ENCODE measurements at regions not wholly inside any gene's neighbourhood (a gene's known extent, or its start where the extent isn't known, plus 50 kb on each side); places are given as distances from the start of the nearest gene placed in this dataset.
"Not testable (repeated sequence)": the region's sequence is repeated elsewhere in the genome, so short reads cannot be mapped to it uniquely, and the experiment has no call there.

DNA sequence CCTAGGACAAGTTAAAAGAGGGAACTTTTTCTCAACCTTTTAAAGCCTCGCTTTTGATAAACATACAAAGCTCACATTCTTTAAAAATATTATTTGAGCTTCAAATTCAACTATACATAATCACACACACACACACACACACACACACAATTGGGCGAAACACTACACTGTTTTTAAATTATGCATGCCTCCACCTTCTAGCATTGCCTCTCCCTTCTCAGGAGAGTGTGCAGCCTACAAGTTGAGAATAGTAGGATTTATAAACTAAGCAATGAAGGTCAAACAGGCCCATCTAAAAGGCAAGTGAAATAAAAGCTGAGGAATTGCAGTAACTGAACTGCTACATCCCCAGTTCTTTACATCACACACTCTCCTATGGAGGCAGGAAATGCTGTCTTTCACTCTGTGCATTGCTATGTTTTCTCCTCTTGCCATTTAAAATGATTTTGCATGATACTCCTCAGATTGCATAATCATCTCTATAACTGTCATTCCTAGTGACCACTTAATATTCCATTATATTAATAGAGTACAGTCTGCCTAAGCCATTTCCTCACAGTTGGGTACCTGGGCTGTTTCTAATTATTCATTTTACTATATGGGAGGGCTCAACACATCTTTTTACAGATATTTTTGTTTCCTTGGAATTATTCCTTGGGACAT, 92.5 kb upstream of the KCNE2 start:
- Histone ChIP-seq H3K9me3 (no peaks in the 10 kb centered on the region), H3K4me1 (peaks cover 28% of the 10 kb centered on the region), H3K4me3 (no peak overlapping the region), H3K27me3 (ENCODE audit: low read depth) (no peaks in the 10 kb centered on the region), H3K36me3 (replicated peaks) (no peaks in the 10 kb centered on the region)
- in situ Hi-C loops (cut with MboI; ENCODE audit: low sequenced_read_pairs), result no loop called here
- DNase-seq (ENCODE audit: low spot score in 2 of 2), result peak in 1 of 2 experiments; percentile 17

DNA sequence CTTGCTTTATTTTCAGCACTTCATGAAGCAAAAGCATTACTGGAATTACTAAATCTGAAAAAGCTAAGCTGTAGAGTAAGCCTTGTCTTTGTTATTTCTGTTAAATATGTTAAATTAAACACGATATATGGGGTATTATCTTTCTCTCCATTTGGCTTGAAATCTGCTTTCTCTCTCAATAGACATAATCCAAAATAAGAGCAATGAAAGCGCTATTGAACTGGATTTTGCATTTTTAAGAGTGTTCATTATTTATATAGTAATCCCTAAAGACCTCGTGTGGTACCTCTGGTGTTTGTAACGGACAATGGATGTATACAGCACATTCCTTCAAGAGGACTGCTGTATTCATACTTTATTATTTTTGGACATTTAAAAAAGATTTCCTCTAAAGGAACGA, 91.5 kb upstream of the KCNE2 start:
- Histone ChIP-seq H3K4me3 (no peak overlapping the region), H3K4me1 (peaks cover 28% of the 10 kb centered on the region), H3K27me3 (ENCODE audit: low read depth) (no peaks in the 10 kb centered on the region), H3K36me3 (replicated peaks) (no peaks in the 10 kb centered on the region), H3K9me3 (no peaks in the 10 kb centered on the region)
- in situ Hi-C loops (cut with MboI; ENCODE audit: low sequenced_read_pairs), result no loop called here
- DNase-seq (ENCODE audit: low spot score in 2 of 2), result peak in 1 of 2 experiments; percentile 100

DNA sequence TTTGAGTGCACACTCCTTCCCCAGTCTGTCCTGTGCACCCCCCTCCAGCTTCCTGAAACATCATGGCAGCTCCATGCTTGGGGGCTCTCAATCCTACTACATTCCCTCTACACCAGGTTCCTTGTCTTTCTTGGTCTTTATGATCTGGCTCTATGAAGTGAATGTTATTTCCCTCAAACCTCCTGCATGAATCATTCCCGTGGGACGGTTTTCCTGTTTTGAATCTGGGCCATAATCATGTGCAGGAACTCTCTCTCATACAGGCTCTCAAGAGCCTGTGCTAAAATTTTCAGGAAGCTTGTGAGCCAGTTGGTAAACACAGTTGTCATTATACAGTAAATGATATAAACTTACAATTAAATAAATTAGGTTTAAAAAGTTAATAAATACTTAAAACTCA, 89.8 kb upstream of the KCNE2 start:
- in situ Hi-C loops (cut with MboI; ENCODE audit: low sequenced_read_pairs), result no loop called here
- Histone ChIP-seq H3K4me1 (peaks cover 28% of the 10 kb centered on the region), H3K4me3 (no peak overlapping the region), H3K27me3 (ENCODE audit: low read depth) (no peaks in the 10 kb centered on the region), H3K36me3 (replicated peaks) (no peaks in the 10 kb centered on the region), H3K9me3 (no peaks in the 10 kb centered on the region)
- DNase-seq (ENCODE audit: low spot score in 2 of 2), result no peak

DNA sequence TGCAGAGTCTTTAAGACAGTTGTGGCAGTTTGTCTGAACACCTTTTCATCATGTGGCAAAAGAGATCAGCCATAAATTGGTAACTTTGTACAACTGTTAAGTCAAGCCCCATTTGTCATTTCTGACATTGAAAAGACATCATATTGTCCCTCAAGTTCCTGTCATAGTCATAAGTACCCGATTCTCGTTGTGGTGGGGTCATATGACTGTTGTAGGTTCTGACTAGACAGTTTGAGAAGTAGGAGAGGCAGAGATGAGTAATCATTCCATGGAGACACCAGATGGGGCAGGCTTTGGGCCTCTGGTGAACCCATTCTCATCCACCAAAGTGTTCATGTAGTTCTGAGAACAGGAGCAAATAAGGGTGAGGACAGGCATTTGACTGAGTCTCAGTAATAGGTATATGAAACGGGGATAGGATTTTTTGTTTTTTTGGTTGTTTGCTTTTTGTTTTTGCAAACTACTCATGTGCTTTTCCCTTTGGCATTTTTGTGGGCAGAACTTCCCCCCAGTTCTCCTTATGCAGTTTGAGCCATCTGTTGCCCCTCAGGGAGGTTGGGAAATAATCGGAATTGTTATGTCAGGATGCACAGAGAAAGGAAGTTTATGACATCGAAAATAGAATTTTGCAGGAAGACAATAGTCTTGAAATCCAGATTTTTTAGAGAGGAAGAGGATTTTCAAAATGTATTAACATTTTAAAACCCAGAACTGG, 86.9 kb upstream of the KCNE2 start:
- H3K27me3 ChIP-seq (ENCODE audit: low read depth), result no peaks in the 10 kb centered on the region
- in situ Hi-C loops (cut with MboI; ENCODE audit: low sequenced_read_pairs), result no loop called here
- no peaks in the 10 kb centered on the region; the same call in 1 of the 2 replicates for H3K9me3 ChIP-seq
- peaks cover 12% of the 10 kb centered on the region for H3K4me1 ChIP-seq
- H3K36me3 ChIP-seq (replicated peaks), result no peaks in the 10 kb centered on the region
- DNase-seq (ENCODE audit: low spot score in 2 of 2), result no peak
- H3K4me3 ChIP-seq, result no peak overlapping the region

DNA sequence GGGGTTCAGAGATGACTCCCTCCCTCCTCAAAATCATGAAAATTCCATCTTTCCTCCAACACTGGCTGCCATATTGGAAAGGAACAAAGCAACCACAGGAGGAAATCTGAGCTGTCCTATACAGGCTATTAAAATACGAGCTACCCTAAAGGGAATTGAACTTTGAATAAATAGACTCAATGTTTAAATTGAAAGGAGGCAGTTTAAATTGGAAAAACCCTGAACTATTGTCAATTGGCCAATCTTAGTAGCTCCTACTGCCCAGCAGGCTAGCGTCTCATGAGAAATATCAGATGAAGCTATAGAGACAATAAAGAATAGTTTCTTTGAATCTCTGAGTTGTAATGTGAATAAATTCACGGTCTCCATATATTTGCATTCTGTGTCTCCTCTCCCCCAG, 85.4 kb upstream of the KCNE2 start:
- Histone ChIP-seq H3K36me3 (replicated peaks) (no peaks in the 10 kb centered on the region), H3K4me1 (no peaks in the 10 kb centered on the region; the same call in 1 of the 2 replicates), H3K9me3 (no peaks in the 10 kb centered on the region; the same call in 1 of the 2 replicates), H3K4me3 (no peak overlapping the region), H3K27me3 (ENCODE audit: low read depth) (no peaks in the 10 kb centered on the region)
- no peak for DNase-seq (ENCODE audit: low spot score in 2 of 2)
- in situ Hi-C loops (cut with MboI; ENCODE audit: low sequenced_read_pairs), result no loop called here

DNA sequence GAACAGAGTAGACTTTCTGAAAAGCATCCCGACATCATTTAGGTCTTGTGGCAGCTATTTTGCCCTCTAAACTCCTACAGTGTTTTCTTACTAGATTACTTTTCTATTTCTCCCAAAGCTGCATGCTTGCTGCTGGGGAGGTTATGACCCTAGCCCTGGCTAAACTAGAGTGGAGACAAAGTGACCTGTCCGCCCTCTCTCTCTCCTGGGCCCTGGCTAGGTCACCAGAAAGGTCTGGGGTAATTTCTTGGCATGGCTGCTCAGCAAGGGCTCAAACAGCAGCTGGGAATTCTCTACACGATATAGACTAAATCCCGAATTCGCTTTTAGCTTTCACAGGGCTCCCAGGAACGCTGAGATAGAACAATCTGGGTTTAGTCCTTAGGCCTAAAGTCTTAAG, 84.5 kb upstream of the KCNE2 start:
- in situ Hi-C loops (cut with MboI; ENCODE audit: low sequenced_read_pairs), result no loop called here
- H3K4me3 ChIP-seq, result no peak overlapping the region
- H3K36me3 ChIP-seq (replicated peaks), result no peaks in the 10 kb centered on the region
- H3K9me3 ChIP-seq, result no peaks in the 10 kb centered on the region; the same call in 1 of the 2 replicates
- DNase-seq (ENCODE audit: low spot score in 2 of 2), result no peak
- H3K27me3 ChIP-seq (ENCODE audit: low read depth), result no peaks in the 10 kb centered on the region
- no peaks in the 10 kb centered on the region for H3K4me1 ChIP-seq

DNA sequence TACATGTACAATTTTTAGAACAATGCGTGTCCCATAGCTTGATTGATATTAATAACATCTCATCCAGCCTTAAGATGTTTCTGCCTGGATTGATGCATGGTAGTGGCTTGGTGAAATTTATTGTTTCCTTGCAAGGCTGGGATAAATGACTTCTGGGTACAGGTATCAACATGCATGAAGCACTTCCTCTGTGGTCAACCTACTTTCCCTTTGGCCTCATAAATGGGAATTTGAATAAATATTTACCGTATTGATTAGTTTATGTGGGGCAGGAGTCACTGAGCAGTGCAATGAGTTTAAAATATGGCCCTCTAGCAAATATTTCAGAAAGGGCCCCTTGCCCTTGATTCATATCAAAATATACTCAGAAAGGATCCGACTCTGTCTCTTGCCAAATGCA, 83.9 kb upstream of the KCNE2 start:
- no peaks in the 10 kb centered on the region for H3K27me3 ChIP-seq (ENCODE audit: low read depth)
- H3K36me3 ChIP-seq (replicated peaks), result no peaks in the 10 kb centered on the region
- in situ Hi-C loops (cut with MboI; ENCODE audit: low sequenced_read_pairs), result no loop called here
- H3K4me3 ChIP-seq, result no peak overlapping the region
- no peaks in the 10 kb centered on the region; the same call in 1 of the 2 replicates for H3K9me3 ChIP-seq
- H3K4me1 ChIP-seq, result no peaks in the 10 kb centered on the region
- DNase-seq (ENCODE audit: low spot score in 2 of 2), result no peak

DNA sequence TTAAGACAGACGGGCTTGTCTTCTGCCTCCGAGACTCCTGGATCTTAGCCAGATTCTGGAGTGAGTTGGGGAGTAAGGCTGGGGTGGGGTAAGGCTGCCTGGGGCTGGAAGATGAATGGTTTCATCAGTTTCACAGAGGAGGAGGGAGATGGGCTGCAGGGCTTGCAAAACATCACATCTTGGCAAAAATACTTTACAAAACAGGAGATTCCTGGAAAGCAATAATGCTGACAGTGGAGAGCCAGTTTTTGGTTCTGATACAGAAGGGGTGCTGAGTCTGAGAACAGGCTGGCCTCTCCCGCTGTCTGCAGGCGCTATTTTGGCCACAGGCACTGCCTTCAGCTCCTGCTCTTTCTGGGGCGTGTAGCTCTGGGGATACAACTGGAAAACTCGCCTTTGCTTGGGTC, 83.4 kb upstream of the KCNE2 start:
- Histone ChIP-seq H3K4me3 (no peak overlapping the region), H3K27me3 (ENCODE audit: low read depth) (no peaks in the 10 kb centered on the region), H3K36me3 (replicated peaks) (no peaks in the 10 kb centered on the region), H3K9me3 (no peaks in the 10 kb centered on the region; the same call in 1 of the 2 replicates), H3K4me1 (no peaks in the 10 kb centered on the region)
- in situ Hi-C loops (cut with MboI; ENCODE audit: low sequenced_read_pairs), result no loop called here
- no peak for DNase-seq (ENCODE audit: low spot score in 2 of 2)

DNA sequence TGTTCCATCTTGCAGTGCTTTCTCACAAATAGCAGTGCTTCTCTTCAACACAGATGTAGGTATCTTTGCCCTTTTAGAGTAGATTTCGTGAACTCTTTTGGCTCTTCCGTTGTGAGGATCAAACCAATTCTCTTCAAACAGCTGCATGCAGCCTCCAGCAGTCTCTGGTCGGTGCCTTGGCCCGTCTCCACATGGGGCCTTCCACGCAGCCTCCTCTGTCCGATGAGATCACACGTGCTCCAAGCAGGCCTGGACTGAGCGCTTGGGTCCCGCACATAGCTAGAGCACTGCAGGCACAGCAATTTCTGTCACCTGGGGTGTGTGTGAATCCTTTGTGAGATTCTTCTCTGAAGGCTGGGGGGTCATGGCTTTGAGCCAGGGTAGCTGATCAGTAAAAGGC, 82.8 kb upstream of the KCNE2 start:
- no peaks in the 10 kb centered on the region for H3K27me3 ChIP-seq (ENCODE audit: low read depth)
- in situ Hi-C loops (cut with MboI; ENCODE audit: low sequenced_read_pairs), result no loop called here
- H3K4me1 ChIP-seq, result no peaks in the 10 kb centered on the region
- no peaks in the 10 kb centered on the region; the same call in 1 of the 2 replicates for H3K9me3 ChIP-seq
- no peak overlapping the region for H3K4me3 ChIP-seq
- H3K36me3 ChIP-seq (replicated peaks), result no peaks in the 10 kb centered on the region
- no peak for DNase-seq (ENCODE audit: low spot score in 2 of 2)

DNA sequence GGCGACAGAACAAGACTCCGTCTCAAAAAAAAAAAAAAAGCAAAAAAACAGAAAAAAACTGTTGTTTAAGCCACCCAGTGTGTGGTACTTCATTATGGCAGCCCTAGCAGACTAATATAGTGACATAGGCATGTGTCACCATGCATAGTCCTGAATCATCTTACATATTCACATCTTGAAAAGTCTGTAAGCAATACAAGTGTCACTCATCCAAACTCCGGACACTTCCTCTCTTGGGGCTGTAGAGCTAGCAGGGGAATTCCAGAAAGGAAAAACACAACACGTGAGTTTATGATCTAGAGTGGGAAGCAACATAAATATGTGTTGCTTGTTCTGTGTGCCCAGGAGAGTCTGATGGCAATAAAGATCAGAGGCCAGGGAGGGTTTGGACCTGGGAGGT, 81.6 kb upstream of the KCNE2 start:
- no peaks in the 10 kb centered on the region for H3K36me3 ChIP-seq (replicated peaks)

DNA sequence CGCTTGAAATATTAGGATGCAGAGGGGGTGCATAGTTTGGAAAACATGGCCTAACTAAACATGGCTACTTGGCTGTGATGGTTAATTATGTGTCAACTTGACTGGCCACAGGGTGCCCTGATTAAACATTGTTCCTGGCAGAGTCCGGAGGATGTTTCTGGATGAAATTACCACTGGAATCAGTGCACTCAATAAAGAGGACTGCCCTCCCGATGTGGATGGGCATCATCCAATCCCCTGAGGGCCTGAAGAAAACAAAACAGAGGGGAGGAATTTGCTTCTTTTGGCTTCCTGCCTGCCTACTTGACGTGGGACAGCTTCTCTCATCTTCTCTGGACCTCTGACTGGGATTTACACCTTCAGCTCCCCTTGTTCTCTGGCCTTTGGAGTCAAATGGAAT, 79.1 kb upstream of the KCNE2 start:
- in situ Hi-C loops (cut with MboI; ENCODE audit: low sequenced_read_pairs), result no loop called here

More for the DNA sequence above, 81.6 kb upstream of the KCNE2 start:
- in situ Hi-C loops (cut with MboI; ENCODE audit: low sequenced_read_pairs), result no loop called here
- no peak for DNase-seq (ENCODE audit: low spot score in 2 of 2)
- no peaks in the 10 kb centered on the region for H3K27me3 ChIP-seq (ENCODE audit: low read depth)
- H3K4me1 ChIP-seq, result no peaks in the 10 kb centered on the region
- H3K4me3 ChIP-seq, result no peak overlapping the region
- no peaks in the 10 kb centered on the region; the same call in 1 of the 2 replicates for H3K9me3 ChIP-seq

DNA sequence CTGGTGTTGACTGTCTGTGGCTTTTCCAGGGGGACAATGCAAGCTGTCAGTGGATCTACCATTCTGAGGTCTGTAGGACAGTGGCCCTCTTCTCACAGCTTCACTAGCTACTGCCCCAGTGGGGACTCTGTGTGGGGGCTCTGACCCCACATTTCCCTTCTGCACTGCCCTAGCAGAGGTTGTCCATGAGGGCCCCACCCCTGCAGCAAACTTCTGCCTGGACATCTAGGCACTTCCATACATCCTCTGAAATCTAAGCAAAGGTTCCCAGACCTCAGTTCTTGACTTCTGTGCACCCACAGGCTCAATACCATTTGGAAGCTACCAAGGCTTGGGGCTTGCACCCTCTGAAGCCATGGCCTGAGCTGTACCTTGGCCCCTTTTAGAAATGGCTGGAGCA, 75.8 kb upstream of the KCNE2 start:
- DNase-seq (ENCODE audit: low spot score in 2 of 2); H3K4me1 ChIP-seq; H3K4me3 ChIP-seq; H3K36me3 ChIP-seq (replicated peaks); H3K27me3 ChIP-seq (ENCODE audit: low read depth); in situ Hi-C loops (cut with MboI; ENCODE audit: low sequenced_read_pairs); H3K9me3 ChIP-seq: not testable (repeated sequence)

More for the DNA sequence above, 79.1 kb upstream of the KCNE2 start:
- DNase-seq (ENCODE audit: low spot score in 2 of 2), result no peak
- no peaks in the 10 kb centered on the region; the same call in none of the 2 replicates for H3K9me3 ChIP-seq
- H3K4me3 ChIP-seq, result no peak overlapping the region
- no peaks in the 10 kb centered on the region for H3K4me1 ChIP-seq
- H3K36me3 ChIP-seq (replicated peaks), result no peaks in the 10 kb centered on the region
- H3K27me3 ChIP-seq (ENCODE audit: low read depth), result no peaks in the 10 kb centered on the region

DNA sequence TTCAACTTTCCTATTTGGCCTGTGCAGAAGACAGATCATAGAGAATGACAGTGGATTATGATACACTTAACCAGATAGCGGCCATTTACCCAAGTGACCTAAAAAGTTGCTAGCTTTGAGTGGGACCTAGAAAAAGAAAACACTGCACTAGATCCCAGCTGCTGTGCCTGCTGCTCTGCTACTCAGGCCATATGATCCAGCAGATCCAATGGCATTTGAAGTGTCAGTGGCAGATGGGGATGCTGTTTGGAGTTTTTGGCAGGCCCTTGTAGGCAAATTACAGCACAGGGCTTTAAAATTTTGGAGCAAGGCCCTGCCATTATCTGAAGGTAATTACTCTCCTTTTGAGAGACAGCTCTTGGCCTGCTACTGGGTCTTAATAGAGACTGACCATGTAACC, 74.0 kb upstream of the KCNE2 start:
- in situ Hi-C loops (cut with MboI; ENCODE audit: low sequenced_read_pairs), result no loop called here
- H3K9me3 ChIP-seq, result no peaks in the 10 kb centered on the region; the same call in none of the 2 replicates

DNA sequence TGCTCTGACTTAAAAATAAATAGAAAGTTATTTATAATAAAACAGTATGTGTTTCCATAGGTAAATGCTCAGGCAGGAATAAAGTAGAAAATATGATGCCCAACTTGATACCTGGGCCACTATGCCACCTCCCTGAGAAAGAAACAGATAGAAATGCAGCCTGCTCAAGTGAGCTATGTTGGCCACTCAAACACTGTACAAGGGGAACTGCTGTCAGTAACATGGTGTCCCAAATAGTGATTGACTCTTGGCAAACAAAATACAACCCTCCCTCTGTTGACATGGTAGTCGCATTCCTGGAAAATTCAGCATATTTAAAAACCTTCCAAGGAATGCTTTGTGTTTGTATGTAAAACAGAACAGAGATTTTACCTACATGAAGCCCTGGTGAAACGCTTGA, 66.9 kb upstream of the KCNE2 start:
- Histone ChIP-seq H3K36me3 (replicated peaks) (no peaks in the 10 kb centered on the region), H3K9me3 (no peaks in the 10 kb centered on the region), H3K4me3 (no peak overlapping the region), H3K27me3 (ENCODE audit: low read depth) (no peaks in the 10 kb centered on the region), H3K4me1 (no peaks in the 10 kb centered on the region)
- in situ Hi-C loops (cut with MboI; ENCODE audit: low sequenced_read_pairs), result no loop called here
- DNase-seq (ENCODE audit: low spot score in 2 of 2), result no peak

More for the DNA sequence above, 74.0 kb upstream of the KCNE2 start:
- H3K36me3 ChIP-seq (replicated peaks), result no peaks in the 10 kb centered on the region
- H3K27me3 ChIP-seq (ENCODE audit: low read depth), result no peaks in the 10 kb centered on the region
- H3K4me3 ChIP-seq, result no peak overlapping the region
- H3K4me1 ChIP-seq, result no peaks in the 10 kb centered on the region
- no peak for DNase-seq (ENCODE audit: low spot score in 2 of 2)
